OCI-M2 (cell line): ENCODE measurements at regions not wholly inside any gene's neighbourhood (a gene's known extent, or its start where the extent isn't known, plus 50 kb on each side); places are given as distances from the start of the nearest gene placed in this dataset.
"Not testable (repeated sequence)": the region's sequence is repeated elsewhere in the genome, so short reads cannot be mapped to it uniquely, and the experiment has no call there.

Experiments used
- DNase-seq: peaks from one replicate; lab custom pipeline; 2025; ENCODE audit not compliant: unreplicated experiment; lab: John Stamatoyannopoulos, UW

DNA sequence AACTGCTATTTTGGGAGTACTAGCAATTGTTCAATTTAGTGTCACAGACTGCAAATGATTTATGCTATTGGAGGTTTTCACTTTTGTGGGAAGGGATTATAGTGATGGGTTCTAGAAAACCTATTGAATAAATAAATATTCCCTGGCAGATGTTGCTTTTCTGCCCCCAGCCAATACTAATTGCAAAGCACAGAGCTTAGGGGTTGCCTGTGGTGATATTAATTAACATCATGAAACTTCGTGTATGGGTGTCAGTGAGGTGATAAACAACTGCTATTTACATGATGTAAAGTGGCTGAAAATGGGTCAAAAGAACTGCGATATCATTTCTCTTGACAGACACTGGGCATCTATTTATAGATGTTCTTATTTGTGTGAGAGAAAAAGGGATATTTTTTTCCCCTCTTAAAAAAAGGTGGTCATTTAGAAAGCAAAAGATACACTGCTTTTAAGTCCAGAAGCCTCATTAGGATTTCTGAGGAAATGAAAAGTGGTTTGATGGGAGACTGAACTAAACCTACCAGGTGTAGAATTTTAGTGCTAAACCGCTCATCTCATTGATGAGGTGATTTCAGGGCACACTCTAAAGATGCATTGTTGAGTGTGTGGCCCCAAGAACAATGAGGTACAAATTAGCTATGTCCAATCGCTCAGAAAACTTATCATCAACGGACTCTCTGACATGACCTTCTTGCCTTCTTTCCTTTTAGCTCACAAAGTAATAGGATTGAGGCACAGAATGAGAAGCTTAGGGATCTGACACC, 116.7 kb upstream of the CHST9 start:
- no peak for DNase-seq

DNA sequence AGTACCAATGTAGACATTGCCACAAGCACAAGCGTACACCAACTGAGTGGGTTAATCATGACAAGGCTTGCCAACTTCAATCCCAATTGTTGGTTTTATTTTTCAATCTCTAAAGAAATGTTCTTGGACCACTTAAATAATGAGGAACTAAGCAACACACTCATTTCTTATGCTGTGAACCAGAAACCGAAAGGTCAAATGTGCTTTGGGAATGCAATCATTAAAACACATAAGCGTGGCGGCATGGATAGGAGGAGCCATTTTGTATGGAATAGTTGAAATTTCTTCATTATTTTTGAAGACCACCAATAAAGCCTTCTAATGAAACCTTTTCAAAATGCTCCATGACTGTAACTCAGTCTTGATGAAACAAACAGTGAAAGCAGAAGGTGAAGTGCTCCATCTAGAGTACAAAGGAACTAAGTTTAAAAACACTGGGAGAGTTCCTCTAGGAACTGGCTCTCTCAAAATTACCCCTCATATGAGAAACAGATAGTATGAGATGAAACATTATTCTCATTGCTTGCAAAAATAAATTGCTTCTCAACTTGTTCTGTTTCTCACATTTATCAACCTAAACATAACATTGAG, 113.2 kb upstream of the CHST9 start:
- no peak for DNase-seq

DNA sequence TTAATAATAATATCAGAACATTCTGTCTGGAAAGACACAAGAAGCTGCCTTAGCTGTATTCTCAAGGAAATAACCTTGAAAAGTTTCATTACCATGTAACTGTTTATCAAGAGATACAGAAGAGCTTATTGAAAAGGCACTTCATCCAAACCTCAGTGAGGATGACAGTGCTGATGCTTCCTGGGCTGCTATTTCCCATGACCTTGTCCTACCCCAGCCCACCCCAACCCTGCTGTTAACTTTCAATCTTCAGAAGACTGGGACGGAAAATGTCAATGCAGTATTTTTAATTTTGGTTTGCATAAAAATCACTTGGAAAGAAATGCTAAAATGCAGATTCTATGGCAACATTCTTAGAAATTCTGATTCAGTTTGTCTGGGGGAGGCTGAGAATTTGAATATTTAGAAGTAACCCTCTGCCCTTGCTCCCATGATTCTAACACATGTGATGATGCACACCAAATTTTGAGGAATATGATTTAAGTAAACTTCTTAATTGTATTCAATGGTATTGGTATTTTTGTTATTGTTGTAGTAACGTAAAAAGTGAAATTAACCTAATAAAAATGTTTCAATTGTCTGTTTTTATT, 101.0 kb upstream of the CHST9 start:
- not testable (repeated sequence) for DNase-seq

DNA sequence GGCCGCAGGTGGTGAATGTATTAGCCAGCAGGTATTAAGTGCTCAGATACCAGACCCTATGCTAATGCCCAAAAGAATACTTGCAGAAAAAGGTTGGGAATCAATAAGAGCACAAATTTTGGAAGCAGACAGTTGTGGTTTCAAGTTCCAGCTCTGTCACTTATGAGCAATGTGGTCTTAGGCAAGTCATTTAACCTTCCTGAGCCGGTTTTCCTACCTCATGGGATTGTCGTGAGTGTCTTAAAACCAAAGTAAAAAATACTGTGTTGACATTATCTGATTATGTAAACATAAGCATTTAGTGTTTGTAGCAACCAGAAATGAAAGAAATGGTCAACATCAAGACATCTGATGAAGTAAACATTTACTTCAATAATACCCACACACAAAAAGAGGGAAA, 93.0 kb upstream of the CHST9 start:
- no peak for DNase-seq

DNA sequence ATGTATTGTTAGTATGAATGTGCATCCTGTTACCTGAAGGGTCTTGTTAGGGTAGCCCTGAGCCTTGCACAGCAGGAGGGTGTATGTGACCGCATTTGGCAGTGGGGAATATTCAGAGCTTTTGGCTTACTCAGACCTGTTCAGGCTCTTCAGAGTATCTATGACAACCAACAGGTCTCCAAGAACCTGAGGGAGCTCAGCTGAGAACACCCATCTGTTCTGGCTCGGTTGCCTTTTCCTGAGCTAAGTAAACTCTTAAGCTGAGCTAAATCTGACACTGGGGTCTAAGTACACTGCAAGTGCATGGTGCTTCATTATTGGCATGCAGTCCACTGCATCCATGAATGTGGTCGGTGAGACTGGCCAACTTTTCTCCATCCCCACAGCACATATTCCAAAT, 92.4 kb upstream of the CHST9 start:
- DNase-seq = no peak

DNA sequence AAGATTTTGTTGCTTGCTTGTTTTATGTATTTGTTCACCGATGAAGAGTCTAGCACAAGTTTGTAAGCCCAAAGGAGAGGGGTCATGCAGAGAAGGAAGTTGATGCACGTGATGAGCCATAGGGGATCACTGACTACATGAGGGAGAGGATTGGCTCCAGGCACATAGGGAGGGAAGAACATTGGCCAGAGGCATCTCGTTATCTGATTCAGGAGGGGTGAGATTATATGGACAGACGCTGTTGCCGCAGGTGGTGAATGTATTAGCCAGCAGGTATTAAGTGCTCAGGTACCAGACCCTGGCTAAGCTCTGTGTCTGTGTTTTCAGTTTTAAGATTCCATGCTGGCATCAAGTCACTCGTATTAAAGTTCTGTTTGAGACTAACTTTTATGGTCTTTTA, 91.8 kb upstream of the CHST9 start:
- DNase-seq = no peak

DNA sequence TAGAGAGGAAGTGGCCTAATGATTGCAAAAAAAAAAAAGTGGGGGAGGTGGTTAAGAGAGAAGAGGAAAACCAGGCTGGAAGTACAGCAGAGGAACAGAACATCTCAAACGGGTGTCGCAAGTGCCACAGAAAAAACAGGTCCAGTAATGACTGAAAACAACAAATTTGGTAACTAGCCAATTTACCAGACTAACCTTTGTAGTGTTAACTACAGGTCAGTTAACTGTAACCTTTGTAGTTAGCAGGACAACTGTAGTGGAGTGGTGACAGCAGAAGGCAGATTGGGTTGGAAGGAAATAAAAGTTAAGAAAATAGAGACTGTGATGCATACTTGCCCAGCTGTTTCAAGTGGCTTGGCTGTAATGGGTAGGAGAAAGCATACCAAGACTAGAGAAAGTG, 91.4 kb upstream of the CHST9 start:
- DNase-seq = no peak

DNA sequence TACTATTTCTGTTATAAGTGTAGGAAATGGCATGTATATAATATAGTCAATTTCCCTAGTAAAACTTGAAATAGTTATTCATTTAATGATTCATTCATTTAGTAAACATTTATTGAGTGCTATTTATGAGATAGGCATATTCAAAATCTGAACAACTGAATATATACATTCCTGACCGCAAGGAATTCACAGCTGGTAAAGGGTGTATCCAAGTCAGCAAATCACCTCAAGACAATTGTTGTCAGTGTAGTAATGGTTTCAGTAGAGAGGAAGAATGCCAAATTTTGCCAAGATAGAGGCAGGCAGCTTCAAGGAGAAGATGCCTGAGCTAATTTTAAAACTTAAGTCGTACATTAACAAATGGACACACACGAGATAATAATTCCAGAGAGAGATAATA, 89.8 kb upstream of the CHST9 start:
- no peak for DNase-seq

DNA sequence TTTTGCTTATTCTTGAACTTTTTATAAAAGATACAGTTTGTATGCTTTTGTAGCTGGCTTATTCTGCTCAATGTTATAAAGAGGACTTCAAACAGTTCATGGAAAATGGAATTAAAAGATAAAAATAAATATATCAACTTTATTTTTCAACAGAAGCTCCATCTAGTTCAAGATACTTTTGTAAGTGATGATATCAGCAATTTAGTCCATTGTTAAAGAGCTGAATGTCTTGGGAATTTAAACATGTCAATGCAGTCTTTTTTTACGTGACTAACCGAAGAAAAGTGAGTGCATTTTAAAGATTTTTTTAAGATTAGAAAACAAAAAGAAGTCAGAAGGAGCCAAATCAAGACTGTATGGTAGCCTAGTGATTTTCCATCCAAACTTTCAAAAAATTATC, 85.4 kb upstream of the CHST9 start:
- DNase-seq = no peak

DNA sequence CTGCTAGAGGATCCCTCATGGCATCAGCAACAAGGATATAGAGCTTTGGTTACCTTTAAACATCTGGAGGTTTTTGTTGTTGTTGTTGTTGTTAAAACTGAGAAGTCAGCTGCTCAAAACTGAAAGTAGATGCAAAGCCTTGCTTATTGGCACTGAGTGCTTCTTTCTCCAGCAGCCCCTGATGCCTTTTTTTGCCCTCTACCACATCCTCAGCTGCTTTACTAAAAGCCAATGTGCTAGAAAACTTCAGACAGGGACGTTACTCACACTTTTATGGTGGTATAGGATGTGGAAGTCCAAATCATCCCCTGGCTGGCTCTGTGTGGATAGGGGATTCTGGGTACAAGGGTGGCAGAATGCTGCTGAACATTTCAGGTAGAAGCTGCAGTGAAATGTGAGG, 78.3 kb upstream of the CHST9 start:
- DNase-seq = no peak

DNA sequence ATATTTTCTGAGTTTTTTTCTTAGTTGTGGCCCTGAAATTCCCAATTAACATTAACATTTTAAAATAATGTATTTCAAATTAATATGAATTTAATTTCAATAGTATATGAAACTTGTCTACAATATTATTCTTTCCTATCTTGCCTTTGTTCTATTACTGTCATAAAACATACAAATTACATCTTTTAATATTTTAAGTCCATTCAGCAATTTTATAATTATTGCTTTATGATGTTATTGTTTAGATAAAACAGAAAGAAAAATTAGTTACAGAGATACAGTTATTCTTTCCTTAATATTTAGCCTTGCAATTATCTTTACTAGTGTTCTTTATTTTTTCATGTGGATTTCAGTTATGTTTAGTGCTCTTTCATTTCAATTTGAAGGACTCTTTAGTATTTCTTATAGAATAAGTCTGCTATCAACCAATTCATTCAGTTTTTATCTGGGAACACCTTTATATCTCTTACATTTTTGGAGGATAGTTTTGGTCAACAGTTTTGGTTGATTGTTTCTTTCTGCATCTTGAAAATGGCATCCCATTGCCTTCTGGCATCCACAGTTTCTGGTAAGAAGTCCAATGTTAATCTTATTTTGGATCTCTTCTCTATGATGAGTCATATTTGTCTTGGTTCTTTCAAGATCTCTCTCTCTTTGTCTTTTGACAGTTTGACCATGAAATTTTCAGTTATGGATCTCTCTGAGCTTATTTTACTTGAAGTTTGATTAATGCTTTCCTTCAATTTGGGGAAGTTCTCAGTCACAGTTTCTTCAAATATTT, 76.9 kb upstream of the CHST9 start:
- no peak for DNase-seq

DNA sequence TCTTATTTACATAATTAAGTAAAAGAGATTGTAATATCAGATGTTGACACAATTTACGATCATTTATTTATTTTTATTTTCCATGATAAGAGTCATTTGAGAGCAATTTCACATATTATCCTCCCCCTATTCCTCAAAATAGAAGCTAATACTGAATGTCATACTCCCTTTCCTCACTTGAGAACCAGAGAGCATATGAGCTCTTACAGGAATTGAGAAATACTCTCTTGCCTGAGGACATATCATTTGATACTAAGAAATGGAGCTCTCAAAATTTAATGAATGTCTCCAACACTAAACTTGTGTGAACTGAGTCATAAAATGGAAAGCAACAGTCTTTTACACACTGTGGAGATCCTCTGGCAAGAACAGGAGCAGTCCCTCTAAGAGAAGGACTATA, 68.5 kb upstream of the CHST9 start:
- DNase-seq = no peak

DNA sequence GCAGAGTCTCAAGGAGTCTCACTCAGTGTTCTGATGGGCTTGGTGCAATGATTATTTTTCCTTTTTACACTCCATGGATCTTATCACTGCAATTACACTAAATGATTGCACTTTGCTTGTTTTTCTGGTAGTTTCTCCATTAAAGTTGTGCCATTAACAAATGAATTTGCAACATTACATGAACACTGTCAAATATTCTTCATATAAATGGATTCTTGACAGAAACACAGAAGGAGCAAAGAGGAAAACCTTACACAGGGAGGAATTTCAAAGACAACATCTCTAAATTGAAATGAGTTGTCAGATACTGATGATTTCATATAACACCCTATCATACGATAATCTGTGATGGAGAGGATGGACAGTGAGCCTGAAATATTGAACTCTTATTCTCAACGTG, 65.4 kb upstream of the CHST9 start:
- DNase-seq = no peak

DNA sequence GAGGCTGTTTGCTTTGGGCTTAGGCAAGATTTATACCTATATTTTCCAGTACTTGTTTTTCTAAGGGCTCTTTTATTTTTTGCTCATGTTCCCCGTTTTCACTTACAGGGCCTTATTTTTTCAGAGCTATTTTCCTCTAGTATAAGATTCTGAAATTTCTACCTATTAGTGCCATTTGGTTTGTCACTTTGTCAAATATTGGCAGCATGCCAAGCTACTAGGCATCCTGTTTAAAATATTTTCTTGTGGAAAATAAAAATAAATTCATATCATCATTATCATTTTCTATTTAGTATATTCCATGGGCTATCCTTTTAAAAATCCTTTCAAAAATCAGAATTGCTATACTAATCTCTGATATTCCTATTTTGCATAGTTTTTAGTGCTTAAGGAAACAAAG, 64.8 kb upstream of the CHST9 start:
- no peak for DNase-seq

DNA sequence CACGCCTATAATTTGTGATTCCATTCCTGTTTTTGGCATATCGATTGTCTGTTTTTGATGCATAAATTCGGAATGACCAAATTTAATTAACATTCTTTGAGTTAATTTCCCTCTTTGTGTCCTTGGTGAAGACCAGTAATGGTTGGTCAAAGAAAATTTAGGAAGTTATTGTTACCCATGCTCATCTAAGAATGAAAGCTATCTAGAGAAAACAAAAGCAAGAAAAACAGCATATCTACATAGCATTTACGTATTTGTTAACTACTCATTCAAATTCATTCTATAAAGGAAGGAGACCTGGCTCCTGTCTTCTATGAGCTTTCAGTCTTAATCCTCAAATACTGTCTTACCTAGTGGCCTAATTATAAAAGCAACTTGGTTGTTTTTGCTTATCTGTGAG, 59.2 kb upstream of the CHST9 start:
- DNase-seq = no peak

DNA sequence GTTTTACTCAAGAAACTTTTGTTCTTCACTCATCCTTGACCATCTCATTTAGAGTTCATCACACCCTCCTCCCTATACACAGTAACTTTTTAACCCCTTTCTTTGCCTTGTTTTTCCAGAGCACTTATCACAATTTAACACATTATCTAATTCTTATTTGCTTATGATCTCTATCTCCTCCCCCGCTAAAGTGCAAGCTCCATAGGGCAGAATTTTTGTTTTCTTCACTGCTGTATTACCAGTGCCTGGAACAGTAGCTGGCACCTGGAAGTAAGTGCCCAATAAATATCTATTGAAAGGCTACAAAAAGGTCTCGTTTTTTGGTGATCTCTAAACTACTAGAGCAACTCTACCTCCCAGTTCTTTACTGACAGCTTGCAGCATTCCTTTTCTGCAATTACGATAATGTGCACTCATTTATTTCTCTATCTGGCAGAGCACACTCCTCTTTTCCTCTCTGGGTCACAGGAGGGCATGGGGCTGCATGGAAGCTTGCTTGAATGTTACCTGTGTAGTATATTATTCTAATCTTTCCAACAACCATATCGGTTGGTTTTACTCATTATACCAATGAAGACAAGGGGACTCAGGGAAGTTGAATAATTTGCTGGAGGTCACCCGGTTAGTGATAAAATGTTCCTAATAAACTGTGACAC, 57.4 kb upstream of the CHST9 start:
- no peak for DNase-seq

DNA sequence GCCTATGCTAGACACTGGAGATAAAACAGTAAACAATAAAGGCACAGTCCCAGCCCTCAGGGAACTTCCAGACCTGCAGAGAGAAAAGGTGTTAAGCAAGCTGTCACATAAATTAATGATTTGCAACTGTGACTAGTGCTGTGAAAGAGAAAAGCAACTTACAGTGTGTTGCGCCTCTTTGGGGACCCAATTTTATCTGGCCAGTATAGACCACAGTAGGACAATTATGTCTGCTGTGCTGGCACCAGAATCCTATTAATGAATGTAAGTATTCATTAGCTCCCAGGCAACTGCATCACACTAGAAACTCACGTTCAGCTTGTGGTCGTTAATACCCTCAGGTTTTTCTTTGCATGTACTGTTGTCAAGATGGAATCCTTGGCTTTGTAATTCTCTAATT, 55.3 kb upstream of the CHST9 start:
- no peak for DNase-seq

DNA sequence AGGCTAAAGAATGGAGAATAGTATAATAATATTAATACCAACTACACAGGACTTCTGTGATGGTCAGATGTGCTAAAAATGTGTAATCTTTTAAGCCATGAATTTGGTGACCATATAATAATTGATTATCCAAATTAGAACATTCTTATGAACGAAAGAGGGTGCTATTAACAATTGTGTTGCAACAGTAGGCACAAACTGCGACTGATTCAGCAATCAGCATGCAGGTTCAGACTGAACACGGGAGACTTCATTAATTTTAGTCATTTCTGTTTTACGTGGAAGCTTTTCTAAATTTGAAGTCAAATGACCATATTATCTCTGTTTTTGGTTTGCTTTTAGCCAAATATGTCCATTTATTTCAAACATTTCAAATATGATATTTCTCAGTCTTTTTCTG, 54.6 kb upstream of the CHST9 start:
- DNase-seq = no peak

DNA sequence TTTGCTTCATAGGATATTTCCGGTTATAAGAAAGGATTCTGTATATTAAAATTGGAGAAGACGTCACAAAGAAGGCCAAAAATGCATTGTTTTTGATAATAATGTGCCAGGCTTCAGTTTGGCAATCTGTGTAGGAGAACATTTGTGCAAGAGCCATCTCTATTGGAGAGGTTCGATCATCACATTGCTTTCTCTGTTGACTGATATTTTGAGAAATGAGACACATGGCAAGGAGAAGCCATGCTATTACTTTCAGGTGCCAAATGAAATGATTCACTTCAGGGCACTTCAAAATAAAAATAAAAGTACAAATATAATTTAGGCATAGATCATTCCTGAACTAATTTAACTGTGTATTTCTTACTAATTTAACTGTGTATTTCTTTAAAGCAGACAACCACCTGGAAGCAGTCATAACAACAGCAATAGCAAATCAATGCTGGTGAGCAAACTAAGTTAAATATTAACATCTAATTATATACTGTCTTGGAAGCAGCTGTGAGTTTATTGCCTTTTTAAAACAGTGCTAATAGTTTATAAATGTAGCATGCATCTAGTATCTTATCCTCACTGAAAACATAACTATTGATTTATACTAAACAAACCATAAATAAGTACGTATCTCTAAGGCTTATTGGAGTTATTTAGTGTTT, 50.2 kb upstream of the CHST9 start:
- DNase-seq = no peak
